CD8-positive, alpha-beta memory T cell (primary cell): ENCODE measurements at regions not wholly inside any gene's neighbourhood (a gene's known extent, or its start where the extent isn't known, plus 50 kb on each side); places are given as distances from the start of the nearest gene placed in this dataset.

Experiments used
- CTCF ChIA-PET: fragments of 350-600 bp; sonication (Branson Sonifier 250); formaldehyde crosslinking; loops from one replicate; lab custom pipeline; 2021; ENCODE audit warnings: antibody characterized with exemption; lab: Charles Lee
- POLR2A ChIA-PET: fragments of 350-600 bp; sonication (Branson Sonifier 250); formaldehyde crosslinking; loops from one replicate; lab custom pipeline; 2021; ENCODE audit warnings: antibody characterized with exemption; lab: Charles Lee
- DNase-seq, 5 donors: peaks; one replicate each; pipeline versions ENCODE4 v3.0.0 to v3.0.0-alpha.2; 2020 to 2022; ENCODE audit warnings: mixed read lengths in 1 of 5
- H3K27ac ChIP-seq: one replicate; pipeline ENCODE4 v1.7.0; 2013; ENCODE audit warnings: low read depth, mild to moderate bottlenecking, low read length, moderate library complexity
- H3K27me3 ChIP-seq: 2 replicates; pipeline ENCODE4 v1.7.0; 2013; ENCODE audit warnings: low read length, mild to moderate bottlenecking; ENCODE audit not compliant: insufficient read depth, poor library complexity, severe bottlenecking
- H3K36me3 ChIP-seq: 2 replicates; pipeline ENCODE4 v1.7.0; 2013; ENCODE audit warnings: mild to moderate bottlenecking, low read length, moderate library complexity; ENCODE audit not compliant: insufficient read depth
- H3K4me1 ChIP-seq: 2 replicates; pipeline ENCODE4 v1.7.0; 2013; ENCODE audit warnings: mild to moderate bottlenecking, low read length, moderate library complexity; ENCODE audit not compliant: insufficient read depth
- H3K4me3 ChIP-seq: 2 replicates; pipeline ENCODE4 v1.7.0; 2013; ENCODE audit warnings: mild to moderate bottlenecking, low read length
- H3K9me3 ChIP-seq: 2 replicates; pipeline ENCODE4 v1.7.0; 2013; ENCODE audit warnings: mild to moderate bottlenecking, low read length
- H3K27ac Mint-ChIP-seq, 8 donors: one replicate each; pipeline ENCODE4 v1.8.0; 2020 to 2021; ENCODE audit warnings: mixed read lengths in 8 of 8, mild to moderate bottlenecking in 6 of 8, inconsistent platforms in 3 of 8, moderate library complexity in 3 of 8
- H3K27me3 Mint-ChIP-seq, 2 donors: one replicate each; pipeline ENCODE4 v1.8.0; 2020 to 2021; ENCODE audit warnings: mixed read lengths in 2 of 2, mild to moderate bottlenecking in 1 of 2, moderate library complexity in 1 of 2
- H3K36me3 Mint-ChIP-seq, 3 donors: one replicate each; pipeline ENCODE4 v1.8.0; 2020 to 2021; ENCODE audit warnings: mixed read lengths in 3 of 3, inconsistent platforms in 1 of 3, mild to moderate bottlenecking in 1 of 3
- H3K4me1 Mint-ChIP-seq, 3 donors: one replicate each; pipeline ENCODE4 v1.8.0; 2020 to 2021; ENCODE audit warnings: mixed read lengths in 3 of 3, inconsistent platforms in 1 of 3, mild to moderate bottlenecking in 1 of 3
- H3K4me3 Mint-ChIP-seq, 7 donors: one replicate each; pipeline ENCODE4 v1.8.0; 2020 to 2021; ENCODE audit warnings: mixed read lengths in 7 of 7, mild to moderate bottlenecking in 6 of 7, moderate library complexity in 4 of 7, inconsistent platforms in 2 of 7
- H3K9me3 Mint-ChIP-seq, 5 donors: one replicate each; pipeline ENCODE4 v1.8.0; 2020 to 2022; ENCODE audit warnings: mixed read lengths in 5 of 5, mild to moderate bottlenecking in 3 of 5, moderate library complexity in 2 of 5, inconsistent platforms in 1 of 5

GRCh38 chr7:50857804-50858489 is 75.3 kb upstream of the GRB10 start:
- Mint-ChIP-seq H3K4me3 (no peak overlapping the region), H3K4me1 (no peaks in the 10 kb centered on the region), H3K36me3 (no peaks in the 10 kb centered on the region), H3K9me3 (no peaks in the 10 kb centered on the region), H3K27ac (no peak overlapping the region), H3K27me3 (peaks cover 3 to 16% of the 10 kb centered on the region in 2 donors)
- H3K4me3 ChIP-seq, result no peak overlapping the region
- H3K4me1 ChIP-seq, result no peaks in the 10 kb centered on the region
- H3K9me3 ChIP-seq, result no peaks in the 10 kb centered on the region
- POLR2A ChIA-PET, result no interaction called here
- H3K27me3 ChIP-seq, result no peaks in the 10 kb centered on the region
- CTCF ChIA-PET, result no interaction called here
- H3K36me3 ChIP-seq, result no peaks in the 10 kb centered on the region
- no peak overlapping the region for H3K27ac ChIP-seq
- no peak for DNase-seq

- Mint-ChIP-seq H3K9me3 (no peaks in the 10 kb centered on the region), H3K27me3 (peaks cover 3 to 16% of the 10 kb centered on the region in 2 donors), H3K27ac (no peak overlapping the region), H3K4me3 (no peak overlapping the region), H3K36me3 (no peaks in the 10 kb centered on the region), H3K4me1 (no peaks in the 10 kb centered on the region)
- Histone ChIP-seq H3K9me3 (no peaks in the 10 kb centered on the region), H3K36me3 (no peaks in the 10 kb centered on the region), H3K4me3 (no peak overlapping the region), H3K27me3 (no peaks in the 10 kb centered on the region), H3K4me1 (no peaks in the 10 kb centered on the region), H3K27ac (no peak overlapping the region)
- ChIA-PET CTCF (no interaction called here), POLR2A (no interaction called here)
- no peak for DNase-seq
Observed at GRCh38 chr7:50856806-50857205, 74.1 kb upstream of the GRB10 start.

GRCh38 chr7:50856231-50856630 is 73.5 kb upstream of the GRB10 start:
- Histone ChIP-seq H3K4me1 (no peaks in the 10 kb centered on the region), H3K9me3 (no peaks in the 10 kb centered on the region), H3K36me3 (no peaks in the 10 kb centered on the region), H3K27me3 (no peaks in the 10 kb centered on the region), H3K4me3 (no peak overlapping the region), H3K27ac (no peak overlapping the region)
- Mint-ChIP-seq H3K4me3 (no peak overlapping the region), H3K9me3 (no peaks in the 10 kb centered on the region), H3K27ac (no peak overlapping the region), H3K4me1 (no peaks in the 10 kb centered on the region), H3K27me3 (peaks cover 3 to 16% of the 10 kb centered on the region in 2 donors), H3K36me3 (no peaks in the 10 kb centered on the region)
- ChIA-PET POLR2A (no interaction called here), CTCF (no interaction called here)
- no peak for DNase-seq

DNA sequence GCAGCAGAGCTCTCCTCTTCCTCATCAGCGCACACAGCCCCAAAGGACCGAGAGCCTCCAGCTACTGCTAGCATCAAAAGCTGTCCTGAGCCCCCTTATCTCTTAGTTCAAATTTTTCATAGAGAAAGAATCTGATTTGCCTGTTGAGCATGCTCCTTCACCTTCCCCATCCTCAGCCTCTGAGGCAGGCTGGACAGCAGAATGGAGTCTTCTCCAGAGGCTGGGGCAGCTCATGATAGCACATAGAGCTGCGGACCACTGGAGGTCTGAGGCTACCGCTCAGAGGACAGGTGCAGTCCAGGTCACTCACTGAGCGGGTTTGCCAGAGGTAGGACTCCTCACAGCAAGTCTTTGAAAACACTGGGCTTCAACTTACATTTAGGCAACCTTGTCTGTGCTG is 72.8 kb upstream of the GRB10 start:
- Mint-ChIP-seq H3K36me3 (no peaks in the 10 kb centered on the region), H3K27me3 (peaks cover 6 to 16% of the 10 kb centered on the region in 2 donors), H3K4me1 (no peaks in the 10 kb centered on the region), H3K9me3 (no peaks in the 10 kb centered on the region), H3K27ac (no peak overlapping the region), H3K4me3 (no peak overlapping the region)
- Histone ChIP-seq H3K27ac (no peak overlapping the region), H3K36me3 (no peaks in the 10 kb centered on the region), H3K4me1 (no peaks in the 10 kb centered on the region), H3K9me3 (no peaks in the 10 kb centered on the region), H3K27me3 (no peaks in the 10 kb centered on the region), H3K4me3 (no peak overlapping the region)
- ChIA-PET POLR2A (no interaction called here), CTCF (no interaction called here)
- DNase-seq, result no peak

GRCh38 chr7:50854831-50855230 is 72.1 kb upstream of the GRB10 start:
- DNase-seq, result no peak
- Mint-ChIP-seq H3K36me3 (no peaks in the 10 kb centered on the region), H3K4me1 (no peaks in the 10 kb centered on the region), H3K27me3 (peaks cover 6 to 16% of the 10 kb centered on the region in 2 donors), H3K27ac (no peak overlapping the region), H3K9me3 (no peaks in the 10 kb centered on the region), H3K4me3 (no peak overlapping the region)
- Histone ChIP-seq H3K4me3 (no peak overlapping the region), H3K36me3 (no peaks in the 10 kb centered on the region), H3K27ac (no peak overlapping the region), H3K27me3 (no peaks in the 10 kb centered on the region), H3K4me1 (no peaks in the 10 kb centered on the region), H3K9me3 (no peaks in the 10 kb centered on the region)
- ChIA-PET CTCF (no interaction called here), POLR2A (no interaction called here)

- Mint-ChIP-seq H3K27ac (no peak overlapping the region), H3K9me3 (no peaks in the 10 kb centered on the region), H3K4me3 (no peak overlapping the region), H3K27me3 (peaks cover 9 to 15% of the 10 kb centered on the region in 2 donors), H3K36me3 (no peaks in the 10 kb centered on the region), H3K4me1 (no peaks in the 10 kb centered on the region)
- Histone ChIP-seq H3K4me3 (no peak overlapping the region), H3K27me3 (no peaks in the 10 kb centered on the region), H3K4me1 (no peaks in the 10 kb centered on the region), H3K36me3 (no peaks in the 10 kb centered on the region), H3K27ac (no peak overlapping the region), H3K9me3 (no peaks in the 10 kb centered on the region)
- CTCF ChIA-PET, result no interaction called here
- POLR2A ChIA-PET, result no interaction called here
- DNase-seq, result no peak
Observed at GRCh38 chr7:50854247-50854646, 71.6 kb upstream of the GRB10 start.

GRCh38 chr7:50853311-50853710 is 70.6 kb upstream of the GRB10 start:
- POLR2A ChIA-PET, result no interaction called here
- H3K4me3 Mint-ChIP-seq, result no peak overlapping the region

GRCh38 chr7:50852901-50853300 is 70.2 kb upstream of the GRB10 start:
- H3K4me1 ChIP-seq, result no peaks in the 10 kb centered on the region
- CTCF ChIA-PET, result no interaction called here

More at GRCh38 chr7:50853311-50853710, 70.6 kb upstream of the GRB10 start:
- no peaks in the 10 kb centered on the region for H3K9me3 Mint-ChIP-seq
- H3K4me1 Mint-ChIP-seq, result no peaks in the 10 kb centered on the region
- Histone ChIP-seq H3K27me3 (no peaks in the 10 kb centered on the region), H3K9me3 (no peaks in the 10 kb centered on the region), H3K4me1 (no peaks in the 10 kb centered on the region), H3K27ac (no peak overlapping the region), H3K36me3 (no peaks in the 10 kb centered on the region), H3K4me3 (no peak overlapping the region)
- DNase-seq, result no peak
- H3K27ac Mint-ChIP-seq, result no peak overlapping the region
- CTCF ChIA-PET, result no interaction called here
- peaks cover 8 to 10% of the 10 kb centered on the region in 2 donors for H3K27me3 Mint-ChIP-seq
- H3K36me3 Mint-ChIP-seq, result no peaks in the 10 kb centered on the region

More at GRCh38 chr7:50852901-50853300, 70.2 kb upstream of the GRB10 start:
- Histone ChIP-seq H3K27ac (no peak overlapping the region), H3K36me3 (no peaks in the 10 kb centered on the region), H3K4me3 (no peak overlapping the region), H3K9me3 (no peaks in the 10 kb centered on the region), H3K27me3 (no peaks in the 10 kb centered on the region)
- H3K36me3 Mint-ChIP-seq, result no peaks in the 10 kb centered on the region
- no peaks in the 10 kb centered on the region for H3K9me3 Mint-ChIP-seq
- no peak overlapping the region for H3K27ac Mint-ChIP-seq
- H3K4me1 Mint-ChIP-seq, result no peaks in the 10 kb centered on the region
- no peak overlapping the region for H3K4me3 Mint-ChIP-seq
- POLR2A ChIA-PET, result no interaction called here
- DNase-seq, result no peak
- peaks cover 5 to 9% of the 10 kb centered on the region in 2 donors for H3K27me3 Mint-ChIP-seq
